K562 (cell line): ENCODE measurements at regions not wholly inside any gene's neighbourhood (a gene's known extent, or its start where the extent isn't known, plus 50 kb on each side); places are given as distances from the start of the nearest gene placed in this dataset.

ENCODE experiments used
- CBFA2T3 ChIP-seq: fragments of 450-650 bp; IDR thresholded peaks from 2 replicates; pipeline ENCODE4 v1.6.1; 2017
- CREB3L1 ChIP-seq: fragments of 450-650 bp; IDR thresholded peaks from 2 replicates; pipeline ENCODE4 v1.6.1; 2014; ENCODE audit warnings: low read depth, mild to moderate bottlenecking, moderate library complexity, borderline replicate concordance
- DIDO1 ChIP-seq: fragments of 450-650 bp; IDR thresholded peaks from 2 replicates; pipeline ENCODE4 v1.6.1; 2016; ENCODE audit warnings: low read depth, missing biosample characterization, missing genetic modification characterization
- FOXP1 ChIP-seq: sonication (generic); formaldehyde crosslinking; IDR thresholded peaks from 2 replicates; pipeline ENCODE4 v1.8.0; 2022; ENCODE audit warnings: mild to moderate bottlenecking, missing genetic modification reagents
- IRF9 ChIP-seq: fragments of 450-650 bp; IDR thresholded peaks from 2 replicates; pipeline ENCODE4 v1.6.1; 2016; ENCODE audit warnings: missing biosample characterization, missing genetic modification characterization
- KDM1A ChIP-seq, 2 experiments: fragments of 450-650 bp; IDR thresholded peaks; 2 replicates each; pipeline ENCODE4 v1.6.1; 2016; ENCODE audit warnings: mild to moderate bottlenecking in 2 of 2
- KDM5B ChIP-seq: fragments of 200-600 bp; sonication (generic); IDR thresholded peaks from 2 replicates; pipeline ENCODE4 v1.6.1; 2012; ENCODE audit warnings: low read depth, mild to moderate bottlenecking, moderate library complexity, low read length, control low read depth, inconsistent platforms; ENCODE audit not compliant: insufficient replicate concordance
- NR3C1 ChIP-seq: sonication (generic); formaldehyde crosslinking; IDR thresholded peaks from 2 replicates; pipeline ENCODE4 v1.8.1; 2022; ENCODE audit warnings: missing genetic modification reagents
- RAD21 ChIP-seq, 2 experiments: fragments of 250-450 bp in 1 of 2; fragments of 450-650 bp in 1 of 2; sonication (Bioruptor Pico) in 1 of 2; formaldehyde crosslinking in 1 of 2; IDR thresholded peaks in 1 of 2; conservative IDR thresholded peaks in 1 of 2; 2 replicates each; pipeline versions ENCODE4 v1.4.0 to v1.8.0; 2020 to 2022; ENCODE audit warnings: mild to moderate bottlenecking in 2 of 2, moderate library complexity in 1 of 2
- TCF3 ChIP-seq: sonication (generic); formaldehyde crosslinking; IDR thresholded peaks from 2 replicates; pipeline ENCODE4 v1.4.0; 2020; ENCODE audit warnings: mild to moderate bottlenecking, missing genetic modification reagents
- ZBTB8A ChIP-seq: fragments of 450-650 bp; IDR thresholded peaks from 2 replicates; pipeline ENCODE4 v1.6.1; 2018; ENCODE audit warnings: mild to moderate bottlenecking, moderate library complexity; ENCODE audit not compliant: partially characterized antibody
- ZKSCAN3 ChIP-seq: fragments of 250-450 bp; sonication (Bioruptor Pico); IDR thresholded peaks from 2 replicates; pipeline ENCODE4 v1.4.0; 2020
- ZNF584 ChIP-seq: fragments of 200-800 bp; sonication (Bioruptor generic); IDR thresholded peaks from 2 replicates; pipeline ENCODE4 v1.6.1; 2016; ENCODE audit warnings: low read depth, mild to moderate bottlenecking, missing genetic modification characterization, missing compliant biosample characterization
- TF ChIP-seq, protein P1 (sequence below): fragments of 250-450 bp; sonication (Bioruptor Pico); IDR thresholded peaks from 2 replicates; pipeline ENCODE4 v1.8.0; 2022; ENCODE audit warnings: moderate library complexity, mild to moderate bottlenecking, inconsistent platforms
- TF ChIP-seq, protein P2 (sequence below): fragments of 450-650 bp; IDR thresholded peaks from 2 replicates; pipeline ENCODE4 v1.6.1; 2018; ENCODE audit not compliant: partially characterized antibody
- TF ChIP-seq, protein P3 (sequence below): sonication (generic); IDR thresholded peaks from 2 replicates; pipeline ENCODE4 v1.6.1; 2016

- no peak for TF ChIP-seq ZNF584 (CRISPR knock-in tag)
- no peak for TF ChIP-seq ZBTB8A
- TF ChIP-seq RAD21 (CRISPR knock-in tag; conservative IDR thresholded peaks at IDR 0.05 in 1 of 2, IDR thresholded peaks at IDR 0.05 in 1 of 2): no peak
- TF ChIP-seq, protein P1, sequence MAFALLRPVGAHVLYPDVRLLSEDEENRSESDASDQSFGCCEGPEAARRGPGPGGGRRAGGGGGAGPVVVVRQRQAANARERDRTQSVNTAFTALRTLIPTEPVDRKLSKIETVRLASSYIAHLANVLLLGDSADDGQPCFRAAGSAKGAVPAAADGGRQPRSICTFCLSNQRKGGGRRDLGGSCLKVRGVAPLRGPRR: no peak
- no peak for TF ChIP-seq ZKSCAN3 (CRISPR knock-in tag)
- no peak for TF ChIP-seq IRF9 (tag)
- no peak for TF ChIP-seq CREB3L1
- no peak for TF ChIP-seq NR3C1 (CRISPR knock-in tag)
- TF ChIP-seq, protein P2, sequence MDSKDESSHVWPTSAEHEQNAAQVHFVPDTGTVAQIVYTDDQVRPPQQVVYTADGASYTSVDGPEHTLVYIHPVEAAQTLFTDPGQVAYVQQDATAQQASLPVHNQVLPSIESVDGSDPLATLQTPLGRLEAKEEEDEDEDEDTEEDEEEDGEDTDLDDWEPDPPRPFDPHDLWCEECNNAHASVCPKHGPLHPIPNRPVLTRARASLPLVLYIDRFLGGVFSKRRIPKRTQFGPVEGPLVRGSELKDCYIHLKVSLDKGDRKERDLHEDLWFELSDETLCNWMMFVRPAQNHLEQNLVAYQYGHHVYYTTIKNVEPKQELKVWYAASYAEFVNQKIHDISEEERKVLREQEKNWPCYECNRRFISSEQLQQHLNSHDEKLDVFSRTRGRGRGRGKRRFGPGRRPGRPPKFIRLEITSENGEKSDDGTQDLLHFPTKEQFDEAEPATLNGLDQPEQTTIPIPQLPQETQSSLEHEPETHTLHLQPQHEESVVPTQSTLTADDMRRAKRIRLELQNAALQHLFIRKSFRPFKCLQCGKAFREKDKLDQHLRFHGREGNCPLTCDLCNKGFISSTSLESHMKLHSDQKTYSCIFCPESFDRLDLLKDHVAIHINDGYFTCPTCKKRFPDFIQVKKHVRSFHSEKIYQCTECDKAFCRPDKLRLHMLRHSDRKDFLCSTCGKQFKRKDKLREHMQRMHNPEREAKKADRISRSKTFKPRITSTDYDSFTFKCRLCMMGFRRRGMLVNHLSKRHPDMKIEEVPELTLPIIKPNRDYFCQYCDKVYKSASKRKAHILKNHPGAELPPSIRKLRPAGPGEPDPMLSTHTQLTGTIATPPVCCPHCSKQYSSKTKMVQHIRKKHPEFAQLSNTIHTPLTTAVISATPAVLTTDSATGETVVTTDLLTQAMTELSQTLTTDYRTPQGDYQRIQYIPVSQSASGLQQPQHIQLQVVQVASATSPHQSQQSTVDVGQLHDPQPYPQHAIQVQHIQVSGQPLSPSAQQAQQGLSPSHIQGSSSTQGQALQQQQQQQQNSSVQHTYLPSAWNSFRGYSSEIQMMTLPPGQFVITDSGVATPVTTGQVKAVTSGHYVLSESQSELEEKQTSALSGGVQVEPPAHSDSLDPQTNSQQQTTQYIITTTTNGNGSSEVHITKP: no peak
- TF ChIP-seq FOXP1: no peak
- 0 out of 4 replicates have a peak, but pooled peaks of 1 of the 2 experiments have one; percentile 28 for TF ChIP-seq KDM1A (IDR thresholded peaks at IDR 0.05)
- TF ChIP-seq DIDO1 (tag): no peak
- peak; percentile 73 for TF ChIP-seq CBFA2T3
- TF ChIP-seq KDM5B: no peak
- TF ChIP-seq TCF3 (CRISPR knock-in tag): peak; percentile 68
- TF ChIP-seq, protein P3, sequence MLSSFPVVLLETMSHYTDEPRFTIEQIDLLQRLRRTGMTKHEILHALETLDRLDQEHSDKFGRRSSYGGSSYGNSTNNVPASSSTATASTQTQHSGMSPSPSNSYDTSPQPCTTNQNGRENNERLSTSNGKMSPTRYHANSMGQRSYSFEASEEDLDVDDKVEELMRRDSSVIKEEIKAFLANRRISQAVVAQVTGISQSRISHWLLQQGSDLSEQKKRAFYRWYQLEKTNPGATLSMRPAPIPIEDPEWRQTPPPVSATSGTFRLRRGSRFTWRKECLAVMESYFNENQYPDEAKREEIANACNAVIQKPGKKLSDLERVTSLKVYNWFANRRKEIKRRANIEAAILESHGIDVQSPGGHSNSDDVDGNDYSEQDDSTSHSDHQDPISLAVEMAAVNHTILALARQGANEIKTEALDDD: no peak
These were observed 62.7 kb upstream of the DNAJC19 start (continued) for GRCh38 chr3:181052256-181052655.
